ENCODE measurements at regions not wholly inside any gene's neighbourhood (a gene's known extent, or its start where the extent isn't known, plus 50 kb on each side); places are given as distances from the start of the nearest gene placed in this dataset.
"Not testable (repeated sequence)": the region's sequence is repeated elsewhere in the genome, so short reads cannot be mapped to it uniquely, and the experiment has no call there.

DNA sequence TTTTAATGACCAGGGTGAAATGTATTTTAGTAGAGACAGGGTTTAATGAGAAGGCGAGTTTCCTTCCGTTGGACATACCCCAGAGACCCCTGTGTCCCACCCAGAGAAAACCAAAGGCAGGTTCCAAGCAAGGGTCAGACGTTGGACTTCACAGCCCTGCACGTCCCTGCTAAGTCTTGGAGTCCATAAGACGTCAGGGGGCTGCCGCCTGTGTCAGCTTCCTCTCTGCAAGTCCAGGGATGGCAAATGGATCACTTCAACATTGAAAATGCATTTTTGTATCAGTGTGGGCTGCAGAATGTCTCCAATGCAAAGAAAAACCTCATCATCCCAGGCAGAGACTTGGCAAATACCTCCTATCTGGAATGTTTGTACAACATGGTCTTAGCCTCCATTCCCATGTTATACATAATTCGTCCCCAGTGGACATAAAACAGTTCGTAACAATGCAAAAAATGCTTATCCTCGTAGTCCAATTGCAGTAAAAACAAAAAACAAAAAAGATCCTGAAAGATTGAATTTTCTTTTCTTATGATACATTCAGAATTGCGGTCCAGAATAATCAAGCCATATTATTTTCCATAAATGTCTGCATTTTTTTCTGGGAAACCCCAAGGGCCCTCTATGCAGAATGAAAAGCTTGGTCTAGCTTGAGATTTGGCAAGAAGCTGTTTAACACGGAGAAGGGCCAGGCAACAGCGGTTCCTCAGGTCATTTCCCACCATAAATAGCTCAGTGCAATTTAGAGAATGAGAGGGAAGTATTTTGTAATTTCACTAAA is 190.9 kb downstream of the SHOX start:
- DNase-seq (ENCODE audit: low spot score in 2 of 2) (no peak), FAIRE-seq (no peak)

DNA sequence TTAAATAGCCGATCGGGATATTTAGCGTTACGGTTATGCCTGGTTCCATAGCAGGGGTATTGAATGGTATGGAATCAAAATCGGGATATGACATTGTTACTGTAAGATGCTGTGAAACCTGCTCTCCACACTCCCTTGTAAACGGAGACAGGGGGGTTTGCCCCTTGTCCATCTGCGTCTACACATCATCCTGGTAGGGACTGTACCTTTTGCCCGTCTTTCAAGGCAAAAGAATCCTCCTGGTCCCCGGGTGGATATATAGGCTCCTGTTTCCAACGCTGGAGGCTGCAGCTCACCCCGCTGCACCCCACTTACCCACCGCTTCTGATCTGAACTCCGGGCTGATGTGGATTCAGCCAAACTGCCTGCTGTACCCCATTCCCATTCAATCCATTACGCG is 189.1 kb downstream of the SHOX start:
- DNase-seq (ENCODE audit: low spot score in 2 of 2) (no peak), FAIRE-seq (no peak)

DNA sequence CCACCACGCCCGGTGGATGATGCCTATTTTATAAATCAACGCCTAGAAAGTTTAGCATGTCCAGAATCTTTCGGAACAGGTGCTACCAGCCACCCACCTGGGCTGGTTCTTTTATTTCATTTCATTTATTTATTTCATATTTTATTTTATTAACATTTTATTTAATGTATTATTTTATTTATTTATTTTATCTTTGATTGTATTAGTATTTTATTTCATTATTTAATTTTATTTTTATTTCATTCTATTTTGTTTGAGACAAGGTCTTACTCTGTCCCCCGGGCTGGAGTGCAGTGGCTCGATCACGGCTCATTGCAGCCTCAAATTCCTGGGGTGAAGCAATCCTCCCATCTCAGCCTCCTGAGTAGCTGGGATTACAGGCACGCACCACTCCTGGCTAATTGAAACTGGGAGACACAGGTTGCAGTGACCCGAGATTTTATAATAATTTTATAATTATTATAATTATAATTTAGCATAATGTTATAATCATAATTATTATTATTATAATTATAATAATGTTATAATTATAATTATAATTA is 187.2 kb downstream of the SHOX start:
- FAIRE-seq: peak; percentile 69
- DNase-seq (ENCODE audit: low spot score in 2 of 2): no peak

DNA sequence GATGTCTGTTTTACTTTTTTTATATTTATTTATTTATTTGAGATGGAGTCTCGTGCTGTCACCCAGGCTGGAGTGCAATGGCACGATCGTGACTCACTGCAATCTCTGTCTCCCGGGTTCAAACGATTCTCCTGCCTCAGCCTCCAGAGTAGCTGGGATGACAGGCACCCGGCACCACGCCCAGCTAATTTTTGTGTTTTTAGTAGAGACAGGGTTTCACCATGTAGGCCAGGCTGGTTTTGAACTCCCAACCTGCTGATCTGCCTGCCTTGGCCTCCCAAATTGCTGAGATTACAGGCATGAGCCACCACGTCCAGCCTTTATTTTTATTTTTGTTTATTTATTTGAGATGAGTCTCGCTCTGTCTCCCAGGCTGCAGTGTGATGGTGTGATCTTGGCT is 186.6 kb downstream of the SHOX start:
- not testable (repeated sequence) for FAIRE-seq; DNase-seq (ENCODE audit: low spot score in 2 of 2)

DNA sequence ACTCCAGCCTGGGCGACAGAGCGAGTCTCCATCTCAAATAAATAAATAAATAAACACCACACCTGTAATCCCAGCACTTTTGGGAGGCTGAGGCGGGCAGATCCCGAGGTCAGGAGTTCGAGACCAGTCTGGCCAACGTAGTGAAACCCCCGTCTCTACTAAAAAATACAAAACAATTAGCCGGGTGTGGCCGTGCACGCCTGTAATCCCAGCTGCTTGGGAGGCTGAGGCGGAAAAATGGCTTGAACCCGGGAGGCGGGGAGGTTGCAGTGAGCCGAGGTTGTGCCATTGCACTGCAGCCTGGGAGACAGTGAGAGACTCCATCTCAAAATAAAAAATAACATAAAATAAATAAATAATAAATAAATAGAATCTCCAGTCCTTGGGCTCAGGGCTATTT is 185.8 kb downstream of the SHOX start:
- FAIRE-seq (no peak), DNase-seq (ENCODE audit: low spot score in 2 of 2) (no peak)

DNA sequence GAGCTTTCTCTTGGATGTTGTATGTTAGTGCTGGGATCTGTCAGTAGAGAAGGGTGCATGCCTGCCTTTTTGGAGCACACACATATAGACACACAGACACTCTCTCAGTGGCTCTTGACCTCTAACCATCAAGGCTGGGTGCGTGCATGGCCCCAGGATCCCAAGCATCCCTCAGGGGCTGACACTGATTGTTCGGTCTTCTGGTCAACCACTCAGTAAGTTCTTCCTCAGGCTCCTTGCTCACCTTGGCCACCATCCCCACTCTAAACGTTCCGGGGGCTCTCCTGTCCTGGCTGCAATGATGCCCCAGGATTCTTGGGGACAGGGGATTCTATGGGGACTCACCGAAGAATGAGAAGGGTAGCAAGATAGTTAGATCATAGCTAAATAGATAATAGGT is 179.6 kb downstream of the SHOX start:
- FAIRE-seq: no peak

DNA sequence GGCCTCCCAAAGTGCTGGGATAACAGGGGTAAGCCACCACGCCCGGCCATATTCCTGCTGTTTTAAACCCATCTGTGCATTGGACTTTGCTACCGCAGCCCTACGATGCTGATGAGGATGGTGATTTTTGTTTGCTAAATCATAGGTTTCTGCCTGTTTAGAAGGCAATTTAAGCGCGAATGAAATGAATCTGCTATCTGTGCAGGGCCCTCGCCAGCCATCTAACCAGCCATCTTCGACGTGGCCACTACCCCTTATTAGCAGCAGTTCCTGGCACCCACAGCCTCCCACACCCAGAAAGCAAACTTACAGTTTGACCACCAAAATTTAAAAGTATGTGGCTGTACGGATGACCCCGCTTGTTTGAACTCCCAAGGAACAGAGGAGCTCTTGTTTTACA is 178.5 kb downstream of the SHOX start:
- no peak for FAIRE-seq

More for the DNA sequence above, 179.6 kb downstream of the SHOX start:
- no peak for DNase-seq (ENCODE audit: low spot score in 2 of 2)

DNA sequence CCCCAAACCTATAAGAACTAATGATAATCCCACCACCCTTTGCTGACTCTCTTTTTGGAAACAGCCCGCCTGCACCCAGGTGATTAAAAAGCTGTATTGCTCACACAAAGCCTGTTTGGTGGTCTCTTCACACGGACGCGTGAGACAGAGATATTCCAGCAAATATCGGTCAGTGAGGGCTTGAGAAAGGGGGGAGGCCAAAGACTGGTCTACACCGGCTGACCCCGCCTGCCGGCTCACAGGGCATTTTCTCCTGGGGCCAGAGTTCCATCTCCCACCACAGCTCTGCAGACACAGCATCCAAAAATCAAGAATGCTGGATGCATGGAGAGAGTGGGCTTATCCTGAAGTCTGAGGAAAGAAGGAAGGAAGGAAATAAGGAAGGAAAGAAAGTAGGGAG is 176.0 kb downstream of the SHOX start:
- DNase-seq (ENCODE audit: low spot score in 2 of 2) (no peak), FAIRE-seq (no peak)

More for the DNA sequence above, 178.5 kb downstream of the SHOX start:
- no peak for DNase-seq (ENCODE audit: low spot score in 2 of 2)

DNA sequence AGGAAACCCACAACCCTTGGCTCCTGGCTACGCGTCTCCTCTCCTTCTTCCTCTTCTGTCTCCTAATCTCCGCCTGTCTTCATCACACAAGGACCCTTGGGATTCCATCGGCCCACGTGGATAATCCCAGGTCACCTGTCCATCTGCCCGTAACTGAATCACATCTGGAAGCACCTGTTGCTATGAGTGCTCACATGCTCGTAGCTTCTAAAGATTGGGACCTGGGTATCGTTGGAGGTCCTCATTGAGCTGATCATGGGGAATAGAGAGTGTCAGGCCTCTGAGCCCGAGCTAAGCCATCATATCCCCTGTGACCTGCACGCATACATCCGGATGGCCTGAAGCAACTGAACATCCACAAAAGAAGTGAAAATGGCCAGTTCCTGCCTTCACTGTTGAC is 175.4 kb downstream of the SHOX start:
- FAIRE-seq (no peak), DNase-seq (ENCODE audit: low spot score in 2 of 2) (no peak)

DNA sequence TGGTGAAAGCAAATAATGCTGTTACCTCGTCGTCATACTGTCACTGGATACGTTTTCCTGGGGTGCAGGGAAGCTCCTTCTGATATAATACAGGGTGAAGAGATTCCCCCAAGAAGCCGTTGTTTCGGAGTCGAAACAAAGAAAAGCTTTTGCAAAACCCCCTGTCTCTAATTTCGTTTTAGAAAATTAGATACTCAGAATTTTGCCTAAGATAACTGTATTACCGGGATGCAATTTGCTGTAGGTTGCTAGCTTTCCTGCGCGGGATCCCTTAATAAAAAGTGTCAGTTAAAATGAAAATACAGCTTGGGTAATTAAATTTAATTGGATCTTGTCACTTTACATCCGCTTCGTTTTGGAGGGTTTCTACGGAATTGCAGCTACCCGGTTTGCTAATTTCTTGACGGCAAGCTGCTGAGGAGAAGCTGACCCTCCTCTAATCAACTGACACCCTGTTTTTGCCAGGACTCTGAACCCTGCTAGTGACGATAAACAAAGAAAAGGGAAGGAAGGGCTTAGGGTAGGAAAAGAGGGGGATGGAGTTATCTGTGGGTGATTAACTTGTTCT is 174.6 kb downstream of the SHOX start:
- FAIRE-seq (no peak), DNase-seq (ENCODE audit: low spot score in 2 of 2) (no peak)

DNA sequence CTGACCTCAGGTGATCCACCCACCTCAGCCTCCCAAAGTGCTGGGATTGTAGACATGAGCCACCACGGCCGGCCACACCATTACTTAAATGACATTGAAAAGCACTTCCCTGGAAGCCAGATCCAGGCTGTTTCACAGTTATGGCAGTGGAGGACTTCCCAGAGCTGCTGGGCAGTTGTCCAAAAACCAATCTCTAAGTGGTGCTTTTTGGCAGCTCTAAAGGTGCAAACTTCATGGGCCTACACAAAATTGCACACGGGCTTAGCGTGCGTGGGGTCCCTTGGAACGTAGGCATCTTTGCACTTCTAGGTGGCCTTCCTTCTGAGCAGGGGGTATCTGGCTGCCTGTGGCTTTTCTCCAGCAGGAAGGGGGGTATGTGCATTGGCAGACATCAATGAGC is 172.3 kb downstream of the SHOX start:
- FAIRE-seq (no peak), DNase-seq (ENCODE audit: low spot score in 2 of 2) (no peak)

DNA sequence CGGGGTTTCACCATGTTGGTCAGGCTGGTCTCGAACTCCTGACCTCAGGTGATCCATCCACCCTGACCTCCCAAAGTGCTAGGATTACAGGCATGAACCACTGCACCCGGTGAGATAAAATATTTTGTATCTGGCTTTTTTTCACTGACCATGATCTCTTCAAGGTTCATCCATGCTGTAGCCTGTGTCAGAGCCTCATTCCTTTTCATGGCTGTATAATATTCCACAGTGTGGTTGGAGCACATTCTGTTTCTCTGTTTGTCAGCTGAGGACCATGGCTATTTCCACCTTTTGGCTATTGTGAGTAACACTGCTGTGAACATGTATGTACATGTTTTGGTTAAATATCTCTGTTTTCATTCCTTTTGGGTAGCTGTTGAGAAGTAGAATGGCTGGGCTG is 169.2 kb downstream of the SHOX start:
- DNase-seq (ENCODE audit: low spot score in 2 of 2) (no peak), FAIRE-seq (no peak)

DNA sequence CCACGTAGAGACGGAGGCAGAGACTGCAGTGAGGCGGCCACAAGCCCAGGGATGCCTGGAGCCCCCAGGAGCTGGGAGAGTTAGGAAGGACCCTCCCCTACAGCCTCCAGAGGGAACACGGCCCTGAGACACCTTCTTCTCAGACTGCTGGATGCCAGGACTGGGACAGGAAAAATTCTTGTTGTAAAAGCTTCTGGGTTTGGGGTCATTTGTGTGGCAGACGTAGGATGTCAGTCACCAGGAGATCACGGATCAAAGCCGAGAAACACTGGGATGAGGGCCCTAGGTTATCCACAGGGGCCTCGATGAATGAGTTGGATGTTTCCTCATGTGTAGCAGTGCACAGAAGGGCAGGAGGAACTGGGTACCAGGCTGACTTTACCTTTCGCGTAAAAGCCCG is 163.7 kb downstream of the SHOX start:
- DNase-seq (ENCODE audit: low spot score in 2 of 2): no peak
- FAIRE-seq: no peak

DNA sequence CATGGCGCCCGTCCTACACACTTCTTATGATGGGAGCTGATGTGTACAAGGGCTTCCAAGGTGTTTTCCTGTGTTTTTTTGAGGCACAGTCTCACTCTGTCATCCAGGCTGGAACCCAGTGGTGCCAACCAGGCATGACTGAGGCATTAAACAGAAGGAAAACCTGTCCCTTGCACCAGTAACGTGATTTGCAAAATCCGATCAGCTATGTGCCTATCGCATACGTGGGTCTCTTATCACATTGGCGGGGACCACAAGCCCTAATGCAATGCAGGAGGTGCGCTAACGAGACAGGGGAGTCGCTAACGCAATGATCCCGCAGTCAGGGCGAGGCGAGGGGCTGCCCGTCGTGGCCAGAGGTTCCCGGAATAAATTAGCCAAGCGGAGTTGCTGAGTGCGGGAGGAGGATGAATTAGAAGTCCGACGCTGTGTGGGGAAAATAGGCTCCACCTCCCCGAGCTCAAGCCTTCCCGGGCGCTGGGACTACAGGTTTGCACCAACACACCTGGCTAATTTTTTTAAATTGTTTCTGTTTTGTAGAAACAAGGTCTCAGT is 162.7 kb downstream of the SHOX start:
- DNase-seq (ENCODE audit: low spot score in 2 of 2): no peak
- FAIRE-seq: no peak

DNA sequence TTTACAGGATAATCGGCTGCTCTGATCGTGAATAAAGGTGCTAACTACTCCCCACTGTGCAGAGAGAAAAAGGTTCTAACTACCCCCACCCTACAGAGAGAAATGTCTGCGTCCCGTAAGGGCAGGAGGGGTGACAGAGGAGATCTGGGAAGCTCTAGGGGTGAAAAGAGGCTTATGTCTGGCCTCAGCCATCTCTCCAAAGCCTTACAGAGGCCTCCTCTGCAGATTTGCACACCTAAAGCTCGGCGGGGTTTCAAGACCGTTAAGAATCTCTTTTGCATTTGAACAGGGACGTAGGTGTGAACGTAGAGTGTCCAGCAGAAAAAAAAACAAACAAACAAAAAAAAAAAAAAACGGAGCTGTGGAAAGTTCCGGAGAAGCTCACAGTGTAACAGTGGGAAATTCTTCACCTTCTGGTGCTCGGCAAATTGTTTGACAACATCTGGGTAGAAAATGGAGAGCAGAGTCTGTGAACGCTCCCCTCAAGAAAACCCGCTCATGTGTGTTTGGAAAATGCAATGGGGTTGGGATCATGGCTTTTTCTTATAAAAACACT is 161.0 kb downstream of the SHOX start:
- DNase-seq (ENCODE audit: low spot score in 2 of 2): no peak
- no peak for FAIRE-seq

DNA sequence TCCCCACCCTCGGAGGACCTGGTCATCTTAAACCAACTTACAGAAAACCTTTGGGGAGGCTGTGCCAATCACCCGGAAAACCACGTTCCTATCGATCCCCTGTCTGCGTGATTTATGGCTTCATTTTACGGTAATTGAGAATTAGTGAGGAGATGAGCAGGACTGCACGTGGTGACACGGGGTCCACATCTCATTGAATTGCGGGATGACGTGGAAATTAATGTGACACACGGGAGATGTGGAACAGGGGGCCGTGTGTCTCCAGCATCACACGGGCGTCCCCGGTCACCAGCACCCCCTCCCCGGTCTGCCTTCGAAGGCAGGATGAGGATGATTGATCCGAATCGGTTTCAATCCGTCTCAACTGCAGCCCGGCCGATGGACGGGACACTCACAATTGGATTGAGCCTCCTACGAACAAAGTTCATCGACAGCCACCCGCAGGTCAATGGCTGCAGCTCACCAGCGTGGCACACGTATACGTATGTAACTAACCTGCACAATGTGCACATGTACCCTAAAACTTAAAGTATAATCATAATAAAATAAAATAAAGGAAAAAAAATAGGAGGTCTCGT is 160.3 kb downstream of the SHOX start:
- DNase-seq (ENCODE audit: low spot score in 2 of 2): no peak
- FAIRE-seq: no peak

DNA sequence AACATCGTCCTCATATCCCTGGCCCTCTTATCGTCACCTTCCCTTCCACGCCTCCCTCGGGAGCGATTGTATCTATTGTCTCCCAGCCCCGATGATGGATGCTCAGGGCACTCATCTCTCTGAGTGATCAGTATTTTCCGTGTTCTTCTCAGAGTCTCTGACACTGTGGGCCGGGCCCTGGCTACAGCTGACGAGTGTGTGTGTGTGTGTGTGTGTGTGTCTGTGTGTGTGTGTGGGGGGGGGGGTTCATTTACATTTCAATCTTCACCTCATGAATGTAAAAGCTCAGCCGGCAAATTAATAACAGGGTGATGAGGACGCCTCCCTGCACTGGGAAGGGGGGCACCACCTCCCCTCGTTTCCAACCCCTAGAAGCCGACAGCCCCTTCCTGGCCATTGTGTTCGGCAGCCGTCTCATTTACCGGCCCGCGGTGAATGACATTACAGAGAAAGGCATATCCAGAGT is 159.5 kb downstream of the SHOX start:
- no peak for FAIRE-seq
- no peak for DNase-seq (ENCODE audit: low spot score in 2 of 2)

DNA sequence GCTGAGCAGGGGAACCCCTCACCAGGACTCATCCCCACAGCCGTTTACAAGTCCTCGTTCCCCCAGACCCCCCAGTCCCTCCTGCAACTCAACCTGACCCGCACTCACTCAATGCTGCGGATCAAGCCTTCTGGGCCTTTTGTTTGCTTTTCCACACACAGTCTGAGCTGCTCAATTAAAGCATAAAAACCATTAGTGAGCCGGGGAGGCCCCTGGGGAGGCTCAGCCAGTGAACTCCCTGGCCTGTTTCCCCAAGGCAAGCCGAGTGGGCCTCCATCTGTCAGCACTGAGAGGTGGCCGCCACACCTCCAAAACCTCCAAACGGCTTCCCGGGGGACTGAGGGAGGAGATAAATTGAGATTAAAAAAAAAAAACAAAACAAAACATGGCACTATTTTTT is 158.5 kb downstream of the SHOX start:
- DNase-seq (ENCODE audit: low spot score in 2 of 2): no peak
- no peak for FAIRE-seq

DNA sequence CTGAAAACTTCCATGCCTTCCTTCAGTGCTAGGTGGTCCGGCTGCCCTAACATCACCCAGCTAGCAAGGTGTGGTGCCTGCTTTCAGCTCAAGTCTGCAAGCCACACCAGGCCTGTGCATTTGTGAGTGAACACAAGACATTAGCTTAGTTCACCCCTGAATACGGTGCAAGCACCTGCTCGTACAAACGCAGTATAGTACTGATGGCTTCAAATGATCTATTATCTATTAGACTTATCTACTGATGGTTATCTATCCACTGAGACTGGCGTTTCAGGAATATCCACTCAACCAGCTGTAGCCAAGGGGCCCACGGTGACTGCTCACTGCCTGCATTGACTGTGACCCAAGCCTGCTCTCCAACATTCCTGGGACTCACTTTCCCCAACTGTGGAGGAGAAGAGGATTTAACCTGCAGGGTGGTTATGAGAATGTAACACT is 155.9 kb downstream of the SHOX start:
- FAIRE-seq: no peak
- no peak for DNase-seq (ENCODE audit: low spot score in 2 of 2)

DNA sequence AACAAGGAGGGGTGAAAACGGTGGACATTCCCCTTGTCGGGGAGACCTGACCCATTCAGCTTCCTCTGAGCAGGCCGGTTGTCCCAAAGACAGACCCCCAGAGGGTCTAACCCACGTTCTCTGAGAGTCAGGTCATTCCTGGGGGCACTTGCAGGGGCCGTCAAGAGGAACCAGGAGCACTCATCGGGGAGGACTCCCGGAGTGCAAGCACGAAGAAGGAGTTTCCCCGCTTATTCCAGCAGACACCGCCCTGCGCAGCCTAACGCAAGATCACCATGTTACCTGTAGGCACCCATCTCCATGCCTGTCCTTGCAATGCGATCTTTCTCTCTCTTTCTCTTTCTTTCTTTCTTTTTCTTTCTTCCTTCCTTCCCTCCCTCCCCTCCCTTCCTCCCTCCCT is 154.2 kb downstream of the SHOX start:
- DNase-seq (ENCODE audit: low spot score in 2 of 2) (no peak), FAIRE-seq (no peak)

All from frontal cortex (tissue), 3 donors.